Panc1 (cell line): ENCODE measurements at regions not wholly inside any gene's neighbourhood (a gene's known extent, or its start where the extent isn't known, plus 50 kb on each side); places are given as distances from the start of the nearest gene placed in this dataset.

Experiments used
- ATAC-seq: fragments of 200-7000 bp; cut with Tn5 transposase; 2 replicates; pipeline ENCODE4 v1.9.1; 2020; ENCODE audit warnings: mild to moderate bottlenecking, moderate library complexity
- BruUV-seq: library from RNA; stranded (reverse); fragments of 400-500 nt; replicated peaks from 2 replicates; lab custom pipeline; 2021; lab: Mats Ljungman, UMichigan
- CTCF ChIA-PET: fragments of 300-600 bp; sonication (Branson Sonifier 250); formaldehyde crosslinking; loops from one replicate; lab custom pipeline; 2022; ENCODE audit warnings: antibody characterized with exemption; lab: Charles Lee
- POLR2A ChIA-PET: fragments of 300-600 bp; sonication (Branson Sonifier 250); formaldehyde crosslinking; loops from one replicate; lab custom pipeline; 2022; ENCODE audit warnings: antibody characterized with exemption; lab: Charles Lee
- DNase-seq: peaks from one replicate; pipeline ENCODE4 v3.0.0-alpha.2; 2010; ENCODE audit warnings: low read depth, low spot score
- H3K27ac ChIP-seq: 2 replicates; pipeline ENCODE4 v1.5.1; 2011; ENCODE audit warnings: mild to moderate bottlenecking, low read length, inconsistent platforms
- H3K27me3 ChIP-seq: fragments of 200-500 bp; sonication (Bioruptor generic); 2 replicates; pipeline ENCODE4 v1.6.0; 2014; ENCODE audit warnings: low read length, inconsistent platforms; ENCODE audit not compliant: control insufficient read depth, insufficient read depth
- H3K36me3 ChIP-seq: fragments of 200-500 bp; sonication (Bioruptor generic); 2 replicates; pipeline ENCODE4 v1.5.1; 2014; ENCODE audit warnings: inconsistent platforms, mild to moderate bottlenecking, low read length, moderate library complexity; ENCODE audit not compliant: control insufficient read depth, insufficient read depth
- H3K4me1 ChIP-seq: 2 replicates; pipeline ENCODE4 v1.5.1; 2011; ENCODE audit warnings: inconsistent platforms, mild to moderate bottlenecking, low read length, moderate library complexity; ENCODE audit not compliant: control insufficient read depth, insufficient read depth
- H3K4me3 ChIP-seq, 2 experiments: 2 replicates each; pipeline ENCODE4 v1.5.1; 2011 to 2012; ENCODE audit warnings: low read depth in 2 of 2, low read length in 2 of 2, mild to moderate bottlenecking in 2 of 2, inconsistent platforms in 1 of 2, moderate library complexity in 1 of 2
- H3K9me3 ChIP-seq: fragments of 200-500 bp; sonication (Bioruptor generic); 2 replicates; pipeline ENCODE4 v1.5.1; 2014; ENCODE audit warnings: low read depth, mild to moderate bottlenecking, inconsistent platforms, low read length, moderate library complexity; ENCODE audit not compliant: control insufficient read depth, insufficient read depth
- POLR2AphosphoS5 ChIP-seq: IDR thresholded peaks from 2 replicates; pipeline ENCODE4 v1.6.1; 2012; ENCODE audit warnings: mild to moderate bottlenecking, low read depth, low read length, moderate library complexity
- SIN3A ChIP-seq: IDR thresholded peaks from 2 replicates; pipeline ENCODE4 v1.6.1; 2012; ENCODE audit warnings: low read depth, mild to moderate bottlenecking, low read length, moderate library complexity, borderline replicate concordance; ENCODE audit not compliant: insufficient read depth
- TCF7L2 ChIP-seq: IDR thresholded peaks from 2 replicates; pipeline ENCODE4 v1.6.1; 2011; ENCODE audit warnings: mild to moderate bottlenecking, low read depth, low read length, inconsistent platforms
- in situ Hi-C: cut with HindIII; loops from 2 replicates; pipeline ENCODE4 v1.10.0; 2016; ENCODE audit warnings: low sequenced_read_pairs, low pct_unique_long_range_greater_than_20kb
- intact Hi-C: fragments of 100-400 bp; cut with micrococcal nuclease; formaldehyde crosslinking; loops from one replicate; pipeline ENCODE4 v1.10.0; 2022; ENCODE audit not compliant: unreplicated experiment
- TF ChIP-seq, protein P1 (sequence below): fragments of 450-650 bp; IDR thresholded peaks from 2 replicates; pipeline ENCODE4 v1.5.1; 2017; ENCODE audit warnings: mild to moderate bottlenecking
- TF ChIP-seq, protein P2 (sequence below), 2 experiments: IDR thresholded peaks; 2 replicates each; pipeline ENCODE4 v1.6.1; 2011 to 2012; ENCODE audit warnings: low read depth in 2 of 2, control low read depth in 1 of 2, low read length in 1 of 2, mild to moderate bottlenecking in 1 of 2, moderate library complexity in 1 of 2; ENCODE audit not compliant: insufficient read depth in 1 of 2

DNA sequence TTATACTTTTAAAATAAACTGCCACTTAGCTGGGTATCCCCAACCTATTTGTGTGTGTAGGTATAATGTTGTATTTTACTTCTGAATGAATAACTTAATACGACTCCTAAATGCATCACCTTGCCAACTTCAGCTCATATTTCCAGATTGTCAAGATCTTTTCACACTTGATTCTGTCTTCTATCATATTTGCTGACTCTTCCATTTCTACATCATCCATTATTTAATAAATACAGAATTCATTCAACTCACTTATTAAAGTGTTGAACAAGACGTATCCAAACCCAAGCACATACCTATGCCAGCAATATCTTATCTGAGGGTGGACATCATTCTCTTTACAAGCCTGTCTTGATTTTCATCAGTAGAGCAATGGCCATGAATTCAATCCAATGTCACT is 91.2 kb upstream of the FAM47C start:
- TF ChIP-seq TCF7L2, result no peak
- TF ChIP-seq SIN3A, result no peak
- no peak for TF ChIP-seq POLR2AphosphoS5
- TF ChIP-seq, protein P1, sequence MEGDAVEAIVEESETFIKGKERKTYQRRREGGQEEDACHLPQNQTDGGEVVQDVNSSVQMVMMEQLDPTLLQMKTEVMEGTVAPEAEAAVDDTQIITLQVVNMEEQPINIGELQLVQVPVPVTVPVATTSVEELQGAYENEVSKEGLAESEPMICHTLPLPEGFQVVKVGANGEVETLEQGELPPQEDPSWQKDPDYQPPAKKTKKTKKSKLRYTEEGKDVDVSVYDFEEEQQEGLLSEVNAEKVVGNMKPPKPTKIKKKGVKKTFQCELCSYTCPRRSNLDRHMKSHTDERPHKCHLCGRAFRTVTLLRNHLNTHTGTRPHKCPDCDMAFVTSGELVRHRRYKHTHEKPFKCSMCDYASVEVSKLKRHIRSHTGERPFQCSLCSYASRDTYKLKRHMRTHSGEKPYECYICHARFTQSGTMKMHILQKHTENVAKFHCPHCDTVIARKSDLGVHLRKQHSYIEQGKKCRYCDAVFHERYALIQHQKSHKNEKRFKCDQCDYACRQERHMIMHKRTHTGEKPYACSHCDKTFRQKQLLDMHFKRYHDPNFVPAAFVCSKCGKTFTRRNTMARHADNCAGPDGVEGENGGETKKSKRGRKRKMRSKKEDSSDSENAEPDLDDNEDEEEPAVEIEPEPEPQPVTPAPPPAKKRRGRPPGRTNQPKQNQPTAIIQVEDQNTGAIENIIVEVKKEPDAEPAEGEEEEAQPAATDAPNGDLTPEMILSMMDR, result no peak
- TF ChIP-seq, protein P2, sequence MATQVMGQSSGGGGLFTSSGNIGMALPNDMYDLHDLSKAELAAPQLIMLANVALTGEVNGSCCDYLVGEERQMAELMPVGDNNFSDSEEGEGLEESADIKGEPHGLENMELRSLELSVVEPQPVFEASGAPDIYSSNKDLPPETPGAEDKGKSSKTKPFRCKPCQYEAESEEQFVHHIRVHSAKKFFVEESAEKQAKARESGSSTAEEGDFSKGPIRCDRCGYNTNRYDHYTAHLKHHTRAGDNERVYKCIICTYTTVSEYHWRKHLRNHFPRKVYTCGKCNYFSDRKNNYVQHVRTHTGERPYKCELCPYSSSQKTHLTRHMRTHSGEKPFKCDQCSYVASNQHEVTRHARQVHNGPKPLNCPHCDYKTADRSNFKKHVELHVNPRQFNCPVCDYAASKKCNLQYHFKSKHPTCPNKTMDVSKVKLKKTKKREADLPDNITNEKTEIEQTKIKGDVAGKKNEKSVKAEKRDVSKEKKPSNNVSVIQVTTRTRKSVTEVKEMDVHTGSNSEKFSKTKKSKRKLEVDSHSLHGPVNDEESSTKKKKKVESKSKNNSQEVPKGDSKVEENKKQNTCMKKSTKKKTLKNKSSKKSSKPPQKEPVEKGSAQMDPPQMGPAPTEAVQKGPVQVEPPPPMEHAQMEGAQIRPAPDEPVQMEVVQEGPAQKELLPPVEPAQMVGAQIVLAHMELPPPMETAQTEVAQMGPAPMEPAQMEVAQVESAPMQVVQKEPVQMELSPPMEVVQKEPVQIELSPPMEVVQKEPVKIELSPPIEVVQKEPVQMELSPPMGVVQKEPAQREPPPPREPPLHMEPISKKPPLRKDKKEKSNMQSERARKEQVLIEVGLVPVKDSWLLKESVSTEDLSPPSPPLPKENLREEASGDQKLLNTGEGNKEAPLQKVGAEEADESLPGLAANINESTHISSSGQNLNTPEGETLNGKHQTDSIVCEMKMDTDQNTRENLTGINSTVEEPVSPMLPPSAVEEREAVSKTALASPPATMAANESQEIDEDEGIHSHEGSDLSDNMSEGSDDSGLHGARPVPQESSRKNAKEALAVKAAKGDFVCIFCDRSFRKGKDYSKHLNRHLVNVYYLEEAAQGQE (IDR thresholded peaks at IDR 0.05; ENCODE audit: insufficient read depth in 1 of 2, low read depth in 2 of 2, low read length in 1 of 2), result no peak
- CTCF ChIA-PET, result no interaction called here
- H3K27ac ChIP-seq, result no peak overlapping the region
- no TSS peak for BruUV-seq
- in situ Hi-C loops (no loop called here), intact Hi-C loops (no loop called here)
- POLR2A ChIA-PET, result no interaction called here
- no peaks in the 10 kb centered on the region for H3K36me3 ChIP-seq
- DNase-seq, result no peak
- H3K27me3 ChIP-seq, result no peaks in the 10 kb centered on the region
- H3K9me3 ChIP-seq, result no peaks in the 10 kb centered on the region
- no peaks in the 10 kb centered on the region for H3K4me1 ChIP-seq
- no peak overlapping the region for H3K4me3 ChIP-seq
- ATAC-seq, result no peak

DNA sequence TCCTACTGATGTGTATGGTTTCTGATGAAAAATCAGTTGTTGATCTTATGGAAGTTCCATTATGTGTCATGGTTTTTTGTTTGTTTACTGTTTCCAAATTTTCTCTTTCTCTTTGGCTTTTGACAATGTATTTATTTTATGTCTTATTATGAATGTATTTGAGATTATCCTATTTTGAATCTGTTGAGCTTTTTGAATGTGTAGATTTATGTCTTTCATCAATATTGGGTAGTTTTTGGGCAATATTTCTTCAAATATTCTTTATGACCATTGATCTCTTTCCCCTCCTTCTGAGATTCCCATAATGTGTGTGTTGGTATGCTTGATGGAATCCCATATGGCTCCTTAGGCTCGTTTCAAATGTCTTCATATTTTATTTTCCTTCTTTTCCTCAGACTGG is 80.5 kb upstream of the FAM47C start:
- H3K27me3 ChIP-seq, result no peaks in the 10 kb centered on the region
- no peak overlapping the region for H3K4me3 ChIP-seq
- no peak overlapping the region for H3K27ac ChIP-seq
- BruUV-seq, result no TSS peak
- H3K9me3 ChIP-seq, result no peaks in the 10 kb centered on the region
- ChIA-PET POLR2A (no interaction called here), CTCF (no interaction called here)
- no peaks in the 10 kb centered on the region for H3K4me1 ChIP-seq
- DNase-seq (no peak), ATAC-seq (no peak)
- H3K36me3 ChIP-seq, result no peaks in the 10 kb centered on the region
- no peak for TF ChIP-seq POLR2AphosphoS5
- in situ Hi-C loops (no loop called here), intact Hi-C loops (no loop called here)

DNA sequence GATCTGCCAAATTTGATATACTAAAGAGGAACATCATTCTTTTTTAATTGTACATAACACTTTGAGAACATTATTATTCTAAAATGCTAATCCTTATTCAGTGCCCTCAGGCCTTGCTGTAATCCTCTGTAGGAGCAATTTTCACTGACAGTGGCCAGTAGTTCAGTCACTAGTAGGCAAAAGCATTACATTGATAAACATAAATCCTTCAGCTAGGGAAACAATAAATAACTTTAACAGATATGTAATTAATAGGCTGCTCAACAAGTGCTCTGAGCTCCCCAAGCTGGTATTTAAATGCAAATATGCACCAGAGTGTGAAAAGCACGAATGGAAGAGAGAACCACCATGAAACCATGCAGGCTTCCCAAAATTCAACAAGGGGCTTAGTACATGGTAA is 77.7 kb upstream of the FAM47C start:
- intact Hi-C loops (no loop called here), in situ Hi-C loops (no loop called here)
- Histone ChIP-seq H3K27me3 (no peaks in the 10 kb centered on the region), H3K4me1 (no peaks in the 10 kb centered on the region), H3K9me3 (no peaks in the 10 kb centered on the region), H3K36me3 (no peaks in the 10 kb centered on the region), H3K27ac (no peak overlapping the region), H3K4me3 (no peak overlapping the region)
- DNase-seq (no peak), ATAC-seq (no peak)
- POLR2A ChIA-PET, result no interaction called here
- no TSS peak for BruUV-seq
- TF ChIP-seq, protein P1, result no peak
- TF ChIP-seq TCF7L2, result no peak
- no peak for TF ChIP-seq SIN3A
- TF ChIP-seq, protein P2 (IDR thresholded peaks at IDR 0.05; ENCODE audit: insufficient read depth in 1 of 2, low read depth in 2 of 2, low read length in 1 of 2), result no peak
- no peak for TF ChIP-seq POLR2AphosphoS5
- CTCF ChIA-PET, result no interaction called here
